ENCODE measurements at regions not wholly inside any gene's neighbourhood (a gene's known extent, or its start where the extent isn't known, plus 50 kb on each side); places are given as distances from the start of the nearest gene placed in this dataset.
"Not testable (repeated sequence)": the region's sequence is repeated elsewhere in the genome, so short reads cannot be mapped to it uniquely, and the experiment has no call there.

DNA sequence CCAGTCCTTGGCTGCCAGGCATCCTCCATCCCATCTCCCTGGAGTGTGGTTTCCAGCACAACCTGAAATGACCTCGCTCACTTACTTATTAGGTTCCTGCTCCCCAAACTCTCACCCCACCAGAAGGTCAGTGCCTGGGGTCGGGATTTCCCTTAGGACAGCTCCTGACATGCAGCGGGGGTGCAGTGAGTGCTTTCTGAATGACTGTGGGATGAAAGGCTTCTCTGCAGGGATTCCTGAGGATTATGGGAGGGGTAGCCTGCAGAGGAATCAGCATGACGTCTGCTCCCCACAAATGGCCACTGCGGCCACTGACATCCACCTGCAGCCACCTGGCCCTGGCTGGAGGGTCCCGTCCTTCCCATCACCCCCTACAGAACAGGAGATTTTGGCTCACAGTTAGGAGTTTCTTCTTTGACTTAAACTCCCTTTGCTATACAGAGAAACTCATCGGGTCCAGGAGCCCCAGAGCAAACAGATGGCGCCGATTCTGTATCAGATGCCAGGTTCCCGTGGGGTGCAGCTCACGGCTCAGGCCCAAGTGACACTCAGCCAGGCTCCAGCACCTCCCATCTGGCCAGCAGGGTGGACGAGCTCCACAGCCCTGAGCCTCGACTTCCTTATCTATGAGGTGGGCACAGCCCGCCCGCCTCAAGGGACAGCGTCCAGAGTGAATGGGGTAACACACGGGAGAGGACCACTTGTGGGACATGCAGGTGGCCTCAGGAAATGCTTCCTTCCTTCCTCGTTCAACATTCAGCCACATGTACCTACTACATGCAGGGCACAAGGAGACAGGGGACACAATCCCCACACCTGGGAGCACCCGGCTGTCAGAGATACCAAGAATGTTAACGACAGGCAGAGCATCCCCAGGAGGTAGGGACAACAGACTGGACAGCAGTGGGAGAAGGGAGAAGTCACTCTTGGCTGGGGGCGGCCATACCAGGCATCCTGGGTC, 69.8 kb downstream of the RMI2 start:
- DNase-seq (ENCODE audit: low read depth in 3 of 3) = no peak

DNA sequence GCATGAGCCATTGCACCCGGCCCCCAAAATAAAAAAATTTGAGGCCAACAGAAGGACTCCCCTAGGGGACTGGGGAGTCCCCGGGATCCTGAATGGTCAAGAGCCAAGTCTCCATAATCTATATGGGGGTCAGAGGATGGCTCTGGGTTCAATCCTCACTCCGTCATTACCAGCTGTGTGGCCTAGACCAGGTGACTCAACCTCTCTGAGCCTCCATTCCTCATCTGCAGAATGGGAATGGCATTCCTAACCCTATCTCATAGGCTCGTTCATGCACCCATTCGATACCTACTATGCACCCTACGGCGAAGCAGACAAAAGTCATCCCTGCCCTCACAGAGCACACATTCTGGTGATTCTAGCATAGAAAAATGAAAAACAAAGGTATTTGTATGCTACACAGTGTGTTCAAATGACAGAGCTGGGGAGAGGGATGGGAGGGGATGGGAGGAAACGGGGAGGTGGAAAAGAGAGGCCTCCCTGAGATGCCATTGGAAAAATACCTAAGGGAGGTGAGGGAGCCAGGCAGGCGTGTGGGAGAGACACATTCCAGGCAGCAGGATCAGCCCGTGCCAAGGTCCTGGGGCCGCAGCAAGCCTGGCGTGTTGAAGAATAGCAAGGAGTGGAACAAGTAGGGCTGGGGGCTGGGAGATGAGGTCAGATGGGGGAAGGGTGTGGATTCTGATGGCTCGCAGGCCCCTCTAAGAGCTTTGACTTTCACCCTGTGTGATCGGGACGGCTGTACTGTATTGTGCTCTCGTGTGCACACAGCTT, 71.2 kb downstream of the RMI2 start:
- no peak for DNase-seq (ENCODE audit: low read depth in 3 of 3)

DNA sequence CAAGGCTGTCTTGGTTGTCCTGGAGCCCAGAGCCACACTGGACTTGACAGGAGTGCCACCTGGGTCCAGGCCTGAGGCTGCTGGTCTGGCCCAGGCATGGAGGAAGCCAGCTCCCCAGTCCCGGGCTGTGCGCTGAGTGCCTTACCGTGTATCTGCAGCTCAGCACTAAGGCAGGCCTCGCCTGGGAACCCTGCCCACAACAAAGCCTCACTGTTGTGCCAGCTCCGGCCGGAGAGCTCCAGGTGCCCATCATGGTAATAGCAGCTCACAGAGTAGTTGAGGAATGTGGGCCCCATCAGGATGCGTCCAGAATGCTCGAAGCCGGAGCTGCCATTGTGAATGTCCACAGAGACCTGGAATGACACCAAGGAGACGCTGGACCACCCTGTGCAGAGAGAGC, 72.2 kb downstream of the RMI2 start:
- no peak for DNase-seq (ENCODE audit: low read depth in 3 of 3)

DNA sequence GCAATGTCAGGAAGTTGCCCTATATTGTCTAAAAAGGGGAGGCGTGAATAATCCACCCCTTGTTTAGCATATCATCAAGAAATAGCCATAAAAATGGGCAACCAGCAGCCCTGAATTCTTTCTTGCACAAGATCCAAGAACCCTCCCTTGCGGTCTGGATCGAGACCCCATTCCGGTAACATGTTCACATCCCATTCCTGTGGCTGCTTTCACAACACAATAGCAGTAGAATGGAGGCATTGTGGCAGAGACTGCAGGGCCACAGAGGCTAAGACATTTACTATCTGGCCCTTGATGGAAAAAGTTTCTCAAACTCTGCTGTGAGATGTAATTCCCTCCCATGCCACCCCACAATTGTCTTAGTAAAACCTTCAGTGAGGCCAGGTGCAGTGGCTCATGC, 73.2 kb downstream of the RMI2 start:
- DNase-seq (ENCODE audit: low read depth in 3 of 3) = no peak

DNA sequence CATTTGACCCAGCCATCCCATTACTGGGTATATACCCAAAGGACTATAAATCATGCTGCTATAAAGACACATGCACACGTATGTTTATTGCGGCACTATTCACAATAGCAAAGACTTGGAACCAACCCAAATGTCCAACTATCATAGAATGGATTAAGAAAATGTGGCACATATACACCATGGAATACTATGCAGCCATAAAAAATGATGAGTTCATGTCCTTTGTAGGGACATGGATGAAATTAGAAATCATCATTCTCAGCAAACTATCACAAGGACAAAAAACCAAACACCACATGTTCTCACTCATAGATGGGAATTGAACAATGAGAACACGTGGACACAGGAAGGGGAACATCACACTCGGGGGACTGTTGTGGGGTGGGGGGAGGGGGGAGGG, 74.8 kb downstream of the RMI2 start:
- not testable (repeated sequence) for DNase-seq (ENCODE audit: low read depth in 3 of 3)

DNA sequence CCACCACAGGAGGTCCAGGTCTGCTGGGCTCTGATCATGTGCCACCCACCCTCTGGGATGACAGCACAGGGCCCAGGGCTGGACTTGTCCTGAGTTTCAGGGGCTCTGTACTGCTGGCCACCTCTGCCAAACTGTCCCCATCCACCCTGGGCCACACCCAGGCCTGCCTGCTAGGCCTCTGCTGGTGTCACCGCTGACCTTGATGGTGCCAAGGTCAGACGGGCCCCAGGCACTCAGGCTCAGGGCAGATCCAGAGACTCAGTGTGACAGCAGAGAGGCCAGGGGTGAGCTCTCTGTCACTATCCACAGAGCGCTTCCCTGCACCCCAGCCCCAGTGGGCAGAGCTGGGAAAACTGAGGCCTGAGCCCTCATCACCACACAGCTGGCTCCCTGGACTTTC, 75.6 kb downstream of the RMI2 start:
- DNase-seq (ENCODE audit: low read depth in 3 of 3) = no peak

DNA sequence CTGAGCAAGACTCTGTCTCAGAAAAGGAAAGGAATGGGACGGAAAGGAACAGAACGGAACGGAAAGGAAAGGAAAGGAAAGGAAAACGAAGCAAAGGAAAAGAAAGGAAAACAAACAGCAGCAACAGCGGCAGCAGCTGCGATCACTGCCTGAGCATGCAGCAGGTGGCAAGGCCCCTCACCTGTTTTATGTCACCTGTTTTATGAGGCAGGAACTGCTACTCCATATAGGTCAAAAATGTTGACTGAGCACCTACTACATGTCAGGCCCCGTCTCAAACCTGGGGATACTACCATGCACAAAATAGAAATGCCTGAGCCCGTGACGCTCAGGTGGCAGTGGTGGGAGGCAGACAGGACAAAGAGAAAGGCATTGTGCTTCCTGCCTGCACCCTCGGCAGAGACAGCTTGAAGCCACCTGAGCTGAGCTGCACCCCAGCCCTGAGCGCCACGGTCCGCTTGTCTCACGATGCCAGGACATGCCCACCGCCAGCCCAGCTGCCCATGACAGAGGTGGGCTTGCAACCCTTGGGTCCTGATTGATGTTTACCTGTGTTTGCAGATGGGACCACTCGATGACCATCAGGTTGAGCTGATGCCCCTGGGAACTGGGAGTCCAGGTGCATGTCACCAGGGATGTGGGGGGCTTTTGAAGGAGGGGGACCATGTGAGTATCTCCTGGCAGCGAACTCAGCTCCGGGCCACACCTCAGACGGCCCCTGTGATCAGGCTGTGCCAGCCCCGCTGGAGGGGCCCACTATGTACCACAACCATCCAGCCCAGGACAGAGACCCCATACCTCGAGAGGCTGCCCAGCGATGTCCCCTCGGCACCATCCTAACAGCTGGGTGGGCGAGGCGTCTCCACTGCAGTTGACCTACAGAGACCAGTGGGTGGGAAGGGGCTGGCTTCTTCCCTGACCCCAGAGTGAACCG, 77.4 kb downstream of the RMI2 start:
- no peak for DNase-seq (ENCODE audit: low read depth in 3 of 3)

DNA sequence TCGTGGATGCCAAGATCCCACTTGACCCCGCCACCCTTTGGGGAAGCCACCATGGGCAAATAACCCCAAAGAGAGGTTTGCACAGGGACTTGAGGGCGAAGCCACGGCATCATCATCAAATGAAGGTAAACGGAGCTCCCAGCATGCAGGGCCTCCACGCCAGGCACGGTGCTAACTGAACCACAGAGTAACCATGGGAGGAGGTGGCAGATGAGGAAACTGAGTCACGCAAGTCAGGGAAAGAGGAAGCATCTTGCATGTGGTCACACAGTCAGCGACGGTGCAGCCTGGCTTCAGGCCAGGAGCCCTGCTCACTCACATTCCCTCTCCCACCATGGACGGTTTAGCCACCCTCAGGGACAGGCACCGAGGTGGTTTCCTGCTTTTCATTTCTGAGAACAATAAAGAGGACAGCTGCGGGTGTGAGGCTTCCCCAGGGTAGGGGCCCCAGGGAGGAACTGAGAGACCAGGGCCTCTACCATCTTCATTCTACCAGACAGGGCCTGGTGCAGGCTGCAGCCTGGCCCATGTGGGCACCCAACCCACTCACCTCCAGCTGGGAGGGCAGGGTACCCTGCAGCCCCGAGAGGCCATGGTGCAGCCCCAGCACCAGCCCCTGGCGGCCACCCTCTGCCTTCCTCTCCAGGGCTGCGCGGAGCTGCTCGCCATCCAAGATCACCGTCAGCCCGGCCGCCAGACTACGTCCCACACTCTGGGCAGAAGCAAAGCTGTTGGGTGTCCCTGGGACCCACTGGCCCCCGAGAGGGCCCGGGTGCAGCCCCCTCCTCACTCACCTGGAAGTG, 78.3 kb downstream of the RMI2 start:
- no peak for DNase-seq (ENCODE audit: low read depth in 3 of 3)

DNA sequence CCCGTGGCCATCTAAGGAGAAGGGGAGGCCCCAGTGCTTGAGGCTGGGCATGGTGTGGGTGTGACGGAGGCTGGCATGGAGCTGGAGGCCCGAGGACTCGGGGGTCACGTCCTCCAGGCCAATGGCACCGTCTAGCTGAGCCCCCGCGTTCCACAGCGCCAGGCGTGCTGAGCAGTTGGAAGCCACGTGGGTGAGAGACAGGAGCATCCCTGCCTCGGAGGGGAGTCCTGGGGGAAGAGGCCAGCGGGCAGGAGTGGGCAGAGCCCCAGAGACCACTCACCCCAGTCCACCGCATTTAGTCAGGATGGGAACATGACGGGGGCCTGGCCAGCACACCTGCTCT, 78.8 kb downstream of the RMI2 start:
- no peak for DNase-seq (ENCODE audit: low read depth in 3 of 3)

DNA sequence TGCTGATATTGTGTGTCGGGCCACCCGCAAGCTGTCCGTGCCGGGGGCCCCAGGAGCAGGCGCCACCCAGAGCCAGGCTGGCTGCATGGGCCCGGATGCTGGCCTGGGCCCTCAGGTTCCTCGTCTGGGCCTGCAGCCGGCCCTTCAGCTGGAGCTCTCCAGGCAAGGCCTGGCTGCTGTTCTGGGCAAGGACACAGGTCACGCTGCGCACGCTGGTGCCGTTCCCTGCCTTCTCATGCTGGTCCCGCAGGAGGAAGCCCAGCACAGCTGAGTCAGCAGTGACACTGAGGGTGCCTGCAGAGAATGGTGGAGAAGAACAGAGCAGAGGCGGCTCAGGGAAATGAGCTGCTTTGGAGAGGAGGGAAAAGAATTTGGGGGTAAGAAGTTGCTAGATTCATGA, 79.9 kb downstream of the RMI2 start:
- no peak for DNase-seq (ENCODE audit: low read depth in 3 of 3)

DNA sequence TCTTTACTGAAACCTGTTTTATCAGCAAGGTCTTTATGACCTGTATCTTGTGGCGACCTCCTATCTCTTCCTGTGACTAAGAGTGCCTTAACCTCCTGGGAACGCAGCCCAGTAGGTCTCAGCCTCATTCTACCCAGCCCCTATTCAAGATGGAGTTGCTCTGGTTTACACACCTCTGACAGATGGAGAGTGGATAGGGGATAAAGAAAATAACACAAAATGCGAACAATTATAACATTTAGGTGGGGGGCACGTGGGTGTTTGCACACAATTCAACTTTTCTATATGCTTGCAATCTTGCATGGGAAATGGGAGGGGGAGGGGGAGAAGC, 83.3 kb downstream of the RMI2 start:
- no peak for DNase-seq (ENCODE audit: low read depth in 3 of 3)

DNA sequence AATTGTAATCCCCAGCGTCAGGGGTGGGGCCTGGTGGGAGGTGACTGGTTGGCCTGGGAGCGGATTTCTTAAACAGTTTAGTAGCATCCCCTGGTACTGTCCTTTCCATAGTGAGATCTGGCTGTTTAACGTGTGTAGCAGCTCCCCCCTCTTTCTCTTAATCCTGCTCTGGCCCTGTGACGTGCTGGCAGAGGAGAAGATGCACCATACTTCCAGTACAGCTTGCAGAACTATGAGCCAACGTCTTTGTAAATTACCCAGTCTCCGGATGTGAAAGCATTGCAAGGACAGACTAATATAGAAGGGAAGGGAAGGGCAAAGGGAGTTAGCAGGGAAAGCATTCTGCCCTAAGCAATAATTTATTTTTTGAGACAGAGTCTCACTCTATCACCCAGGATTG, 83.9 kb downstream of the RMI2 start:
- no peak for DNase-seq (ENCODE audit: low read depth in 3 of 3)

DNA sequence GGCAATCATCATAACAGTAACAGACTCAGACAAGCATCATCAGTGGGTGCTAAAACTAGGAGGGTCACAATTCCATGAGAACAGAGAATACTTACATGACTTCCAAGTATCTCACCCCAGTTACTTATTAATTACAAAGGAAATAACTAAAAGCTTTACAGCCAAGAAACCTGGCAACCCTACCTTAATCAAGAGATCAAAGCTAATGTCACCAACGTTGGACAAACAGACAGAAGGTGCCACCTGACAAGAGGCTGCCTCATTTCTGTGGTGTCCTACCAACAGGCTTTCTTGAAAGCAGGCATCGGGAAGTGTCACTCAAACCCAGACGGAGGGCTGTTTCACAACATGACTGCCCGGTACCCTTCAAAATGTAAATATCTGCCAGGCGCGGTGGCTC, 84.6 kb downstream of the RMI2 start:
- DNase-seq (ENCODE audit: low read depth in 3 of 3) = no peak

DNA sequence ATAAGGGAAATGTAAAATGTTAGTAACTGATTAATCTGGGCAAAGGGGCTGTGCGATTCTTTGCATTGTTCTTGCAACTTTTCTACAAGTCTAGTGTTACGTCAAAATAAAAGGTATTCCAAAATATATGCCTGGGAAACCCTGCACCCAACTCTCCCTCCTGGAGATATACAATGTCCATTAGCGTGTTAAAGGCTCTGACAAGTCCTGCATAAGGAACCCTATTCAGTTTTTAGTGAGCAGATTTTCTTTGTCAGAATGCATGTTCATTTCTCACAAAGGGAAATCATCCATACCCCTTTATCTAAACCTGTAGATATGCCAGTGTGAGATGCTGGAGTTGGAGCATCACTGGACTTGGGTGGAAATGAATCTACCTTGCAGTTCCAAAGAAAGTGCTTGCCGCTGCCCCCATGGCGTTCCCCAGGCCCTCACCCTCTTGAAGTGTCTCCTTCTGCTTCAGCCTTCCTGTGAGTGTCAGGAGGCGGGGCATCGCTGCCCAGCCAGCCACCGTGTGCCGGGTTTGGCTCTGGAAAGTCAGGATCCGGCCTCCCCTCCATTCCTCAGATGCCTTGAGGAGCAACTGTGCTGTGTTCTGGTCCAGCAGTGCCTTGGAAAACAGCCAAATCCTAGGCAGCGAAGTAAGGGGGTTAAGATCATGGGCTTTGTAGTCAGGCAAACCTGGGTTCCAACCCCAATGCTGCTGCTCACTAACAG, 85.5 kb downstream of the RMI2 start:
- no peak for DNase-seq (ENCODE audit: low read depth in 3 of 3)

DNA sequence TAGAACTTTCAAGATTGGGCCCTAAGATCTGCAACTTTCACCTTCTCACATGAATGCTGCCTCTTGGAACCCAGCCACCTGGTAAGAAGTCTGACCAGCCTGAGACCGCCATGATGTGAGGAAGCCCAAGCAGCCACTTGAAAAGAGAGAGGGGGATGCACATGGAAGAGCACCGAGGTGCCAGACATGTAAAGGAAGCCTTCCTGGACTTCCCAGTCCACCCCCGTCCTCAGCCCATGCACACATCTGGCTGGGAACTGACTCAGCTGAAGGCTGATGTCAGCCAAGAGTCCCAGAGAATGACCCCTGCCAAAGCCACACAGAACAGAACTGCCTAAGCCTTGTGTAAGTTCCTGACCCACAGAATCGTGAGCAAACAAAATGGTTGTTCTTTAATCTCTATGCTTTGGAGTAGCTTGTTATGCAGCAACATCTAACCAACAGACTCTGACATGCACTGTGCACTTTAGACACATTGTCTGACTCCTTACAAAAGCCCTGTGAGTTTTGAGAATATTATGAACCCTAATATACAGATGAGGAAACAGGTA, 86.7 kb downstream of the RMI2 start:
- DNase-seq (ENCODE audit: low read depth in 3 of 3) = no peak

DNA sequence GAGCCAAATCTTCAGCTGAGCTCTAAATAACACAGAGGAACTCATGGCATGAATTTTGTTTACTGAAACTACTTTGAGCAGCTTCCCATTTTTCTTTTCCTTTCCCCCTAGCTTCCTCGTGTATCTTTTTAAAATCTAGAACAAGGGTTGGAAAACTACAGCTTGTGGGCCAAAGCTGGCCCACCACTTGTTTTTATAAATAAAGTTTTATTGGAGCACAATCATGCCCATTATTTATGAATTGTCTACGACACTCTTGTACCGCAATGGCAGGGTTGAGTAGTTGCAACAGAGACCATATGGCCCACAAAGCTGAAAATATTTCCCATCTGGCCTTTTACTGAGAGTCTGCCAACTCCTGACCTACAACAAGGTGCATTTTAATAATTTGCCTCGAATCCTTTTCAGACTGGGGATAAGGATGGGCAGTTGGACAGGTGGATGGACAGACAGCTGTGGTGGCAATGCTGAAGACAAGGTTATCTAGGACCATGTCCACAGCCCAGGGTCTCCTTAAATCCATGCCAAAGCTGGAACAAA, 87.7 kb downstream of the RMI2 start:
- no peak for DNase-seq (ENCODE audit: low read depth in 3 of 3)

DNA sequence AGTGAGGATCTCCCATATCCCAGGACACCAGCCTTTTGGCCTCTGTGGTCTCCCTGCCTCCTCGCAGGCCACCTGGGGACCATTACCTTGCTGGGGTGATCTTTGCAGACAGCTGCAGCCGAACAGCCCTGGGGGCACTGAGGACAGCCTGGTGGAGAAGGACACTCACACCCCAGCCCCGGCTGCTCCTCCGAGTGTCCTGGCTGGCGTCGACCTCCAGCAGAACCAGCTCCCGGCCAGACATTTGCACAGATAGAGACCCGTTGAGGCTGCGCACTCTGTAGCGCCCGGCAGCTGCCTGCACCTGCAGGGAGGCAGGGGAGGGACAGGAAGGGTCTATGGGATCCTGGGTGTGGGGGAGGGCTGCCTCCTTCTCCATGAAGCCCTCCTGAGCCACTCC, 90.3 kb downstream of the RMI2 start:
- no peak for DNase-seq (ENCODE audit: low read depth in 3 of 3)

DNA sequence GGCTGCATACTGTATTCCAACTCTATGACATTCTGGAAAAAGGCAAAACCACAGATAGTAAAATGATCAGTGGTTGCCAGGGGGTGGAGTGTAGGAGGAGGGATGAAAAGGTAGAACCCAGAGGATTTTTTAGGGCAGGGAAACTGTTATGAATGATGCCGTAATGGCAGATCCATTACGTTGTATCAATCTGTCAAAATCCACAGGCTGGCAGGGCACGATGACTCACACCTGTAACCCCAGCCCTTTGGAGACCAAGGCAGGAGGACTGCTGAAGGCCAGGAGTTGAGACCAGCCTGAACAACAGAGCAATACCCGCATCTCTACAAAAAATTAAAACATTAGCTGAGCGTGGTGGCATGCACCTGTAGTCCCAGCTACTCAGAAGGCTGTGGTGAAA, 91.8 kb downstream of the RMI2 start:
- no peak for DNase-seq (ENCODE audit: low read depth in 3 of 3)

DNA sequence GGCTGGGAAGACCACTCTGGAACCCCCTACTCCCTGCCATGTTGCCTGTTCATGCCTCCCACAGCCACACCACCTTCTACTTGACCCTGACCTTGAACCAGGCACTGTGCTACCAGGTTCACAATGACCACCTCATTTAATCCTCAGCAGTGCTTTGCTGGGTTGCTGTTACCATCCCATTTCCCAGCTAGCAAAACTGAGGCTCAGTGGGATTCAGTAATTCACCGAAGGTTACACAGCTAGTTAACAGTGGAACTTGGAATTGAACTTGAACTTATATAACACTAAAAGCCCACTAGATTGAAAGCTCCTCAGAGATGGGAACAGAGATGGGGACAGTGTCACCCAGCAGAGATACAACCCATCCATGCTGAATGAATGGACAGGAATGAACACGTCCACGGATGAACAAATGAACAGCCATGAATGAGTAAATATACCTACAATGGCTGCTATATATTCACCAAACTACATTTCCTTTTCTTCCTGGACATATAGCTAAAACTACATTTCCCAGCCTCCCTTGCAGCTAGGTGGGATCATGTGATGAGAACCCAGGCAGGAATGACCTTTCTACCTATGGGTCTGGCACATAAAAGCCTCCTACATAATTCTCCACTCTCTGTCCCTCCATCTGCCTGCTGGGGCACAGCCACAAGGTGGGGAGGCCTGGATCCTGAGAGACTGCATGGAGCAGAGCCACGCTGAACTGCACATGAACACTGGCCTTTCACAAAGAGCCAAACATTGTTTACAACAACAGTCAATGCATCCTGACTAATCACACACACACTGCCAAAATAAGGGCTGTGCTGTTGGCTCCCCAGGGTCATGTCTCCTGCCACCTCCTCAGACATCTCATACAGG, 94.8 kb downstream of the RMI2 start:
- no peak for DNase-seq (ENCODE audit: low read depth in 3 of 3)

Data from stimulated activated CD4-positive, alpha-beta T cell treated with anti-CD3 and anti-CD28 coated beads, TNF-alpha, amount 100 ng/mL, for 48 hours (primary cell).